Brain microvascular endothelial cell (primary cell): ENCODE measurements at regions not wholly inside any gene's neighbourhood (a gene's known extent, or its start where the extent isn't known, plus 50 kb on each side); places are given as distances from the start of the nearest gene placed in this dataset.

Experiments
- DNase-seq: peaks from one replicate; pipeline ENCODE4 v3.0.0-alpha.2; 2020
- H3K27ac ChIP-seq: fragments of 250-450 bp; sonication (Bioruptor Pico); 2 replicates; pipeline ENCODE4 v1.5.1; 2020; ENCODE audit warnings: mild to moderate bottlenecking, moderate library complexity
- H3K27me3 ChIP-seq: fragments of 250-450 bp; sonication (Bioruptor Pico); replicated peaks from 2 replicates; pipeline ENCODE4 v1.5.1; 2020; ENCODE audit warnings: mild to moderate bottlenecking
- H3K36me3 ChIP-seq: fragments of 250-450 bp; sonication (Bioruptor Pico); replicated peaks from 2 replicates; pipeline ENCODE4 v1.5.1; 2020; ENCODE audit warnings: mild to moderate bottlenecking
- H3K4me3 ChIP-seq: 2 replicates; pipeline ENCODE4 v1.5.1; 2011; ENCODE audit warnings: low read depth, mild to moderate bottlenecking, control low read depth, low read length, moderate library complexity
- CTCF ChIP-seq: IDR thresholded peaks from 2 replicates; pipeline ENCODE4 v1.5.1; 2011; ENCODE audit warnings: low read depth, mild to moderate bottlenecking, moderate library complexity, low read length, control low read depth, inconsistent platforms; ENCODE audit errors: missing control alignments
- in situ Hi-C: cut with HindIII; loops from 2 replicates; pipeline ENCODE4 v1.10.0; 2017; ENCODE audit warnings: low sequenced_read_pairs, low pct_ligation_motif_present

GRCh38 chr5:118533156-118533555 lies 455.2 kb downstream of the DTWD2 start:
- in situ Hi-C loops: no loop called here
- TF ChIP-seq CTCF: no peak
- Histone ChIP-seq H3K27ac (no peak overlapping the region), H3K36me3 (no peaks in the 10 kb centered on the region), H3K27me3 (no peaks in the 10 kb centered on the region), H3K4me3 (no peak overlapping the region)
- DNase-seq: no peak

- no peak for DNase-seq
- TF ChIP-seq CTCF: no peak
- Histone ChIP-seq H3K4me3 (no peak overlapping the region), H3K27ac (no peak overlapping the region), H3K36me3 (no peaks in the 10 kb centered on the region), H3K27me3 (no peaks in the 10 kb centered on the region)
- in situ Hi-C loops: no loop called here
Measured at GRCh38 chr5:118531276-118531675, 457.1 kb downstream of the DTWD2 start.

DNA sequence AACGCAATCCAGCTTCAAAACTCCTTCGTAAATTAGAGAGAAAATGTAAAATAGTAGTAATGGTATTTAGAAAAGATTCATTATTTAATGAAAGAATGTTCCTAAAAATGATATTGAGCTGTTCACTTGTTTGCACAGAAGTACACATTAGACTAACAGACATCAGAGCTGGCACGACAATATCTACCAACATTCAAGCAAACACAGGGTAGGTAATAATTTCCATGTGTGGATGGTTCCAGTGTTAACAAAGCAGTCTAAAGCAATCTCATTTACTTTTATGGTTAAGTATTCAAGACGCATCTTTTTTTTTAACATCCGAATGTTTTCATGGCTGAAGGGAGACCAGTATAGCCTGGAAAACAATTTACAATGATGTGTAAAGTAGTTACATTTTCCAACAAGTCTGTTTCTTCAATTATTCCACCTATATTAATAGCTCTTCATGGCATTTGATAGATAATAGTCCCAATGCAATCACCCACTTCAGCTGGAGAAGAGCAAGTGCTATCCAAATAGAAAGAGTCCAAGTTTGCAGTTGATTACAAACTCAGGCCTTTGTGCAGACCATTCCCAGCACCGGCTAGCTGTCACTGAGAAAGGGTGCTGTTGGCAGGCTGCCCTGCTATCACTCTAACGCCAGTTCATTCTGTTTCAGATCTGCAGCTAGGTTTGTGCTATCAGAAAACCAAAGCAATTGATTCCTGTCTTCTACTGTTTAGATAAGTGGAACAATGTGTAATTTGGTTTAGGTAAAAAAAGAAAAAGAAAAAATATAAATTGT lies 458.8 kb downstream of the DTWD2 start:
- DNase-seq: no peak
- TF ChIP-seq CTCF: no peak
- Histone ChIP-seq H3K36me3 (no peaks in the 10 kb centered on the region), H3K4me3 (no peak overlapping the region), H3K27me3 (no peaks in the 10 kb centered on the region), H3K27ac (no peak overlapping the region)
- in situ Hi-C loops: no loop called here

GRCh38 chr5:118522626-118523025 lies 465.7 kb downstream of the DTWD2 start:
- H3K4me3 ChIP-seq: no peak overlapping the region
- H3K36me3 ChIP-seq: no peaks in the 10 kb centered on the region
- no peak for DNase-seq
- in situ Hi-C loops: no loop called here
- no peak for TF ChIP-seq CTCF
- H3K27ac ChIP-seq: no peak overlapping the region
- no peaks in the 10 kb centered on the region for H3K27me3 ChIP-seq

DNA sequence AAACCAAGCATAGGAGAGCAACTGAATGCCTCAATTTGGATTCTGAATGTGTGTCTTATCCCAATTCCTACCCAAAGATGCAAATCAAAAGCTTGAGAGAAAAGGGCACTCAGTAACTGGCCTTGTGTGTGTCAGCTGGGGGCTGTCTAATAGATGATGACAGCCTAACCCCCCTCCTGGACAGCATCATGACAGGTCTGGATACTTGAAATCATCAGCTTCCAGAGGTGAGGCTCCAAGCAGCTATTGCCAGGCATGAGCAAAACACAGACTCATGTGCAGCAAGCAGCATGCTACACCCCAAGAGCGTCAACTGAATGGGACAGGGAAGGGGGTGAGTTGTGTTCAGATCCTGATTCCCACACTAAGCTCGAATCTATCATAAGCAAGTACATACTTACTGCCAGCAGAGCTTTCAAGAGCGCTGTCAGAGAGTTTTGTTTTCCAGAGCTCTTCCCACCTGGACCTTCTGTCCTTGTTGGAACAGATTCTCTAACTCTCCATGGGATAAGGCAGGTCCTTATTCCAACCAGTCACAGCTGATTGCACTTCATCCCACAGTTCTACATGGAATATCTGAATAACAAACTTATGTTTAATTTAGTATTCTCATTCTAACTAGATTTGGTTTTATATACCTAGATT lies 467.5 kb downstream of the DTWD2 start:
- Histone ChIP-seq H3K27ac (no peak overlapping the region), H3K4me3 (no peak overlapping the region), H3K27me3 (no peaks in the 10 kb centered on the region), H3K36me3 (no peaks in the 10 kb centered on the region)
- in situ Hi-C loops: no loop called here
- DNase-seq: no peak
- no peak for TF ChIP-seq CTCF
